ENCODE measurements at regions not wholly inside any gene's neighbourhood (a gene's known extent, or its start where the extent isn't known, plus 50 kb on each side); places are given as distances from the start of the nearest gene placed in this dataset.

GRCh38 chr9:108077556-108077955, 588.0 kb upstream of the KLF4 start:
- TF ChIP-seq EZH2 (IDR thresholded peaks at IDR 0.05; ENCODE audit: borderline replicate concordance, insufficient read depth, low read depth, low read length, poor library complexity, severe bottlenecking) (no peak), CTCF (IDR thresholded peaks at IDR 0.05) (no peak)

Data from B cell (primary cell).